ENCODE measurements at regions not wholly inside any gene's neighbourhood (a gene's known extent, or its start where the extent isn't known, plus 50 kb on each side); places are given as distances from the start of the nearest gene placed in this dataset.

GRCh38 chr3:61350782-61351309 is 99.6 kb upstream of the FHIT start:
- intact Hi-C loops (cut with DNase I; ENCODE audit: low total_unique reads) = no loop called here
- TF ChIP-seq CTCF (IDR thresholded peaks at IDR 0.05) = no peak
- no peak for TF ChIP-seq POLR2A (IDR thresholded peaks at IDR 0.05)
- H3K4me3 ChIP-seq (ENCODE audit: low read depth, poor library complexity, severe bottlenecking) = no peak overlapping the region
- DNase-seq (ENCODE audit: low spot score in 2 of 2) = no peak
- WGBS, 2 donors = 90 to 91% methylated on average over 6 of the region's 6 CpGs

GRCh38 chr3:61352306-61352705 is 101.1 kb upstream of the FHIT start:
- DNase-seq (ENCODE audit: low spot score in 2 of 2) = no peak
- intact Hi-C loops (cut with DNase I; ENCODE audit: low total_unique reads) = no loop called here
- 79 to 88% methylated on average over 1 of the region's 1 CpG for WGBS, 2 donors
- no peak overlapping the region for H3K4me3 ChIP-seq (ENCODE audit: low read depth, poor library complexity, severe bottlenecking)
- TF ChIP-seq CTCF (IDR thresholded peaks at IDR 0.05) (no peak), POLR2A (IDR thresholded peaks at IDR 0.05) (no peak)

- no peak overlapping the region for H3K4me3 ChIP-seq (ENCODE audit: low read depth, poor library complexity, severe bottlenecking)
- no peak for DNase-seq (ENCODE audit: low spot score in 2 of 2)
- intact Hi-C loops (cut with DNase I; ENCODE audit: low total_unique reads) = no loop called here
- no peak for TF ChIP-seq POLR2A (IDR thresholded peaks at IDR 0.05)
- no peak for TF ChIP-seq CTCF (IDR thresholded peaks at IDR 0.05)
- WGBS, 2 donors = 49 to 65% methylated on average over 1 of the region's 1 CpG
Observed at GRCh38 chr3:61353382-61353781, 102.1 kb upstream of the FHIT start.

- intact Hi-C loops (cut with DNase I; ENCODE audit: low total_unique reads) = no loop called here
- no peak for DNase-seq (ENCODE audit: low spot score in 2 of 2)
- TF ChIP-seq POLR2A (IDR thresholded peaks at IDR 0.05) (no peak), CTCF (IDR thresholded peaks at IDR 0.05) (no peak)
- 69% methylated on average over 5 of the region's 5 CpGs for WGBS, 2 donors
- no peak overlapping the region for H3K4me3 ChIP-seq (ENCODE audit: low read depth, poor library complexity, severe bottlenecking)
Observed at GRCh38 chr3:61354604-61355003, 103.4 kb upstream of the FHIT start.

GRCh38 chr3:61356685-61357084 is 105.4 kb upstream of the FHIT start:
- intact Hi-C loops (cut with DNase I; ENCODE audit: low total_unique reads) = no loop called here
- 58 to 67% methylated on average over 1 of the region's 1 CpG for WGBS, 2 donors
- no peak for TF ChIP-seq CTCF (IDR thresholded peaks at IDR 0.05)
- no peak for TF ChIP-seq POLR2A (IDR thresholded peaks at IDR 0.05)
- H3K4me3 ChIP-seq (ENCODE audit: low read depth, poor library complexity, severe bottlenecking) = no peak overlapping the region
- no peak for DNase-seq (ENCODE audit: low spot score in 2 of 2)

GRCh38 chr3:61357902-61358301 is 106.7 kb upstream of the FHIT start:
- TF ChIP-seq POLR2A (IDR thresholded peaks at IDR 0.05) (no peak), CTCF (IDR thresholded peaks at IDR 0.05) (no peak)
- no peak for DNase-seq (ENCODE audit: low spot score in 2 of 2)
- intact Hi-C loops (cut with DNase I; ENCODE audit: low total_unique reads) = no loop called here

More at GRCh38 chr3:61357902-61358301, 106.7 kb upstream of the FHIT start:
- H3K4me3 ChIP-seq (ENCODE audit: low read depth, poor library complexity, severe bottlenecking) = no peak overlapping the region
- 90 to 94% methylated on average over 1 of the region's 1 CpG for WGBS, 2 donors

All from lower leg skin (tissue), 4 donors.